Hepatocyte (in vitro differentiated cells): ENCODE measurements at regions not wholly inside any gene's neighbourhood (a gene's known extent, or its start where the extent isn't known, plus 50 kb on each side); places are given as distances from the start of the nearest gene placed in this dataset.

Experiments
- DNase-seq: peaks from one replicate; pipeline ENCODE4 v3.0.0-alpha.2; 2016; ENCODE audit warnings: low spot score
- H2AFZ ChIP-seq: fragments of 200-600 bp; sonication (generic); 2 replicates; pipeline ENCODE4 v1.6.0; 2016; ENCODE audit warnings: antibody characterized with exemption, mild to moderate bottlenecking
- H3K27ac ChIP-seq: fragments of 200-600 bp; sonication (generic); 2 replicates; pipeline ENCODE4 v1.5.1; 2016; ENCODE audit warnings: mild to moderate bottlenecking
- H3K27me3 ChIP-seq: fragments of 200-600 bp; sonication (generic); 2 replicates; pipeline ENCODE4 v1.6.1; 2016
- H3K36me3 ChIP-seq: fragments of 200-600 bp; sonication (generic); replicated peaks from 2 replicates; pipeline ENCODE4 v1.5.1; 2016; ENCODE audit warnings: low read depth; ENCODE audit not compliant: insufficient read depth
- H3K4me1 ChIP-seq: fragments of 200-600 bp; sonication (generic); 2 replicates; pipeline ENCODE4 v1.5.1; 2016; ENCODE audit warnings: mild to moderate bottlenecking, moderate library complexity; ENCODE audit not compliant: insufficient read depth
- H3K4me2 ChIP-seq: fragments of 200-600 bp; sonication (generic); 2 replicates; pipeline ENCODE4 v1.6.0; 2016
- H3K4me3 ChIP-seq: fragments of 200-600 bp; sonication (generic); 2 replicates; pipeline ENCODE4 v1.5.1; 2016; ENCODE audit warnings: mild to moderate bottlenecking
- H3K79me2 ChIP-seq: fragments of 200-600 bp; sonication (generic); 2 replicates; pipeline ENCODE4 v1.6.0; 2017; ENCODE audit warnings: mild to moderate bottlenecking
- H3K9me2 ChIP-seq: fragments of 200-600 bp; sonication (generic); replicated peaks from 2 replicates; pipeline ENCODE4 v1.6.0; 2017; ENCODE audit warnings: mild to moderate bottlenecking; ENCODE audit not compliant: insufficient read depth
- H3K9me3 ChIP-seq: fragments of 200-600 bp; sonication (generic); 2 replicates; pipeline ENCODE4 v1.5.1; 2016; ENCODE audit warnings: low read depth, mild to moderate bottlenecking
- H4K20me1 ChIP-seq: fragments of 200-600 bp; sonication (generic); 2 replicates; pipeline ENCODE4 v1.6.0; 2016; ENCODE audit warnings: mild to moderate bottlenecking; ENCODE audit not compliant: insufficient read depth, poor library complexity, severe bottlenecking
- EZH2 ChIP-seq: fragments of 200-600 bp; sonication (generic); IDR thresholded peaks from 2 replicates; pipeline ENCODE4 v1.6.1; 2016; ENCODE audit warnings: antibody characterized with exemption, mild to moderate bottlenecking, borderline replicate concordance
- EZH2phosphoT487 ChIP-seq: fragments of 200-600 bp; sonication (generic); IDR thresholded peaks from one replicate; pipeline ENCODE4 v1.6.1; 2018; ENCODE audit warnings: antibody characterized with exemption, mild to moderate bottlenecking, low read depth, moderate library complexity; ENCODE audit not compliant: unreplicated experiment, severe bottlenecking
- WGBS: methylation state at CpG from one replicate; pipeline ENCODE4 v1.1.6; 2016; ENCODE audit warnings: low lambda C conversion rate; ENCODE audit errors: missing lambda C conversion rate; 5-methylcytosine and 5-hydroxymethylcytosine counted together
- TF ChIP-seq, protein P1 (sequence below): fragments of 200-600 bp; sonication (generic); IDR thresholded peaks from 2 replicates; pipeline ENCODE4 v1.5.1; 2016; ENCODE audit warnings: antibody characterized with exemption, mild to moderate bottlenecking; ENCODE audit not compliant: poor library complexity

GRCh38 chr2:8015848-8016600, 665.8 kb upstream of the ID2 start:
- TF ChIP-seq EZH2 = no peak
- TF ChIP-seq, protein P1, sequence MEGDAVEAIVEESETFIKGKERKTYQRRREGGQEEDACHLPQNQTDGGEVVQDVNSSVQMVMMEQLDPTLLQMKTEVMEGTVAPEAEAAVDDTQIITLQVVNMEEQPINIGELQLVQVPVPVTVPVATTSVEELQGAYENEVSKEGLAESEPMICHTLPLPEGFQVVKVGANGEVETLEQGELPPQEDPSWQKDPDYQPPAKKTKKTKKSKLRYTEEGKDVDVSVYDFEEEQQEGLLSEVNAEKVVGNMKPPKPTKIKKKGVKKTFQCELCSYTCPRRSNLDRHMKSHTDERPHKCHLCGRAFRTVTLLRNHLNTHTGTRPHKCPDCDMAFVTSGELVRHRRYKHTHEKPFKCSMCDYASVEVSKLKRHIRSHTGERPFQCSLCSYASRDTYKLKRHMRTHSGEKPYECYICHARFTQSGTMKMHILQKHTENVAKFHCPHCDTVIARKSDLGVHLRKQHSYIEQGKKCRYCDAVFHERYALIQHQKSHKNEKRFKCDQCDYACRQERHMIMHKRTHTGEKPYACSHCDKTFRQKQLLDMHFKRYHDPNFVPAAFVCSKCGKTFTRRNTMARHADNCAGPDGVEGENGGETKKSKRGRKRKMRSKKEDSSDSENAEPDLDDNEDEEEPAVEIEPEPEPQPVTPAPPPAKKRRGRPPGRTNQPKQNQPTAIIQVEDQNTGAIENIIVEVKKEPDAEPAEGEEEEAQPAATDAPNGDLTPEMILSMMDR = peak; percentile 2
- WGBS = 69% methylated on average over 7 of the region's 7 CpGs

DNA sequence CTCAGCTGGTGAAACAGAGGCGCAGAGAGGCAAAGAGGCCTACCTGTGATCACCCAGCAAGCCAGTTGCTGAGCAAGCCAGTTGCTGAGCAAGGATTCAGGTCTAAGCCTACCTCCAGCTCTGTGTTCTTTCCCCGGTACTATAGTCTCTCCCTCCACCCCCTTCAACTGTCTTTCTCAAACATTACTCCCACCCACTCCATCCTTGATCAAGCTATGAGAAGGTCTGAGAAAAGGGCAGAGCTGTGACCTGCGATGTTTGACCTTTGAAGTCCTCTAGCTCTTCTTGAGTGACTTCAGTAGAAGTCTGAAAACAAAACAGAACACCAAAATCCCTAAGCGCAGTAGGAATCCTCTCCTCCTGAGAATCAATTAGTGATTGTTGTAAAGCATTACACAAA, 665.2 kb upstream of the ID2 start:
- 92% methylated on average over 4 of the region's 4 CpGs for WGBS
- TF ChIP-seq EZH2 (no peak), EZH2phosphoT487 (no peak)
- TF ChIP-seq, protein P1 = no peak
- H3K27ac ChIP-seq = no peak overlapping the region

More at GRCh38 chr2:8015848-8016600, 665.8 kb upstream of the ID2 start:
- Histone ChIP-seq H3K4me3 (no peak overlapping the region), H3K9me3 (no peaks in the 10 kb centered on the region), H3K79me2 (no peaks in the 10 kb centered on the region), H3K27ac (no peak overlapping the region), H3K36me3 (no peaks in the 10 kb centered on the region), H2AFZ (no peak overlapping the region), H3K9me2 (no peaks in the 10 kb centered on the region), H3K4me1 (no peaks in the 10 kb centered on the region), H3K4me2 (no peak overlapping the region), H4K20me1 (no peaks in the 10 kb centered on the region), H3K27me3 (no peaks in the 10 kb centered on the region)
- no peak for DNase-seq

GRCh38 chr2:8018956-8019355, 662.9 kb upstream of the ID2 start:
- no peaks in the 10 kb centered on the region for H3K36me3 ChIP-seq
- H3K79me2 ChIP-seq = no peaks in the 10 kb centered on the region
- H3K27ac ChIP-seq = no peak overlapping the region
- no peaks in the 10 kb centered on the region for H3K4me1 ChIP-seq
- 95% methylated on average over 8 of the region's 8 CpGs for WGBS
- H3K9me2 ChIP-seq = no peaks in the 10 kb centered on the region
- no peaks in the 10 kb centered on the region for H3K27me3 ChIP-seq
- TF ChIP-seq, protein P1 = no peak
- TF ChIP-seq EZH2phosphoT487 (no peak), EZH2 (no peak)
- H3K4me3 ChIP-seq = no peak overlapping the region
- H4K20me1 ChIP-seq = no peaks in the 10 kb centered on the region
- no peak for DNase-seq
- no peak overlapping the region for H2AFZ ChIP-seq
- H3K9me3 ChIP-seq = no peaks in the 10 kb centered on the region
- H3K4me2 ChIP-seq = no peak overlapping the region

More for the DNA sequence above, 665.2 kb upstream of the ID2 start:
- no peak overlapping the region for H3K4me3 ChIP-seq
- no peaks in the 10 kb centered on the region for H3K4me1 ChIP-seq
- no peaks in the 10 kb centered on the region for H3K27me3 ChIP-seq
- H4K20me1 ChIP-seq = no peaks in the 10 kb centered on the region
- DNase-seq = no peak
- no peak overlapping the region for H3K4me2 ChIP-seq
- H2AFZ ChIP-seq = no peak overlapping the region
- H3K36me3 ChIP-seq = no peaks in the 10 kb centered on the region
- no peaks in the 10 kb centered on the region for H3K9me2 ChIP-seq
- no peaks in the 10 kb centered on the region for H3K79me2 ChIP-seq
- H3K9me3 ChIP-seq = no peaks in the 10 kb centered on the region
